COLO829 (cell line): ENCODE measurements at regions not wholly inside any gene's neighbourhood (a gene's known extent, or its start where the extent isn't known, plus 50 kb on each side); places are given as distances from the start of the nearest gene placed in this dataset.
"Not testable (repeated sequence)": the region's sequence is repeated elsewhere in the genome, so short reads cannot be mapped to it uniquely, and the experiment has no call there.

Source experiments
- DNase-seq: peaks from one replicate; pipeline ENCODE4 v3.0.0; 2012; ENCODE audit warnings: low spot score

GRCh38 chr7:37617406-37617805, 66.2 kb upstream of the GPR141 start:
- not testable (repeated sequence) for DNase-seq

GRCh38 chr7:37633048-37633447, 50.5 kb upstream of the GPR141 start:
- no peak for DNase-seq
